ENCODE measurements at regions not wholly inside any gene's neighbourhood (a gene's known extent, or its start where the extent isn't known, plus 50 kb on each side); places are given as distances from the start of the nearest gene placed in this dataset.

DNA sequence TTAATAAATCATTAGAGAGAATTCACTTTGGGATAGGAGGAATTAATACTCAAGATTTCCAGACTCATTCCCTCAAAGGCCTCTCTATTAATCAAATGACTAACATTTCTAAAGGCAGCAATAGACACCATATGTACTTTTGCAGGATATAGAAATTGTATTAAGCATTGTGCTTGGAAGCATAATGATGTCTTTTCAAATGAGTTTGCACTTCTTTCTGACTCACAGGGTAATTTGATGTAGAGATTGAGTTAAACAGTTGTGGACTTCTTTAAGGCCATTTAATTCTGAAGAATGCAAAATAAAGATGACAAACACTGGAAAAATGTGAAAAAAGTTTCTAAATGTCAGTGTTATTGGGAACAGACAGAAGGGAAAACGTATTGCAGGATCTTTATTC lies 63.4 kb upstream of the CSRP2 start:
- no peak for TF ChIP-seq EZH2 (IDR thresholded peaks at IDR 0.05; ENCODE audit: low read length)
- TF ChIP-seq CTCF (optimal IDR thresholded peaks at IDR 0.05 in 1 of 3, IDR thresholded peaks at IDR 0.05 in 1 of 3, conservative IDR thresholded peaks at IDR 0.05 in 1 of 3; ENCODE audit: extremely low read depth in 1 of 3, insufficient read depth in 2 of 3, low read length in 3 of 3): no peak
- Histone ChIP-seq H3K4me2 (ENCODE audit: control insufficient read depth, extremely low read depth, insufficient read depth, low read depth, low read length) (no peak overlapping the region), H3K27ac (ENCODE audit: control insufficient read depth, insufficient read depth, low read length) (no peak overlapping the region), H3K79me2 (ENCODE audit: control insufficient read depth, insufficient read depth, low read length) (no peaks in the 10 kb centered on the region), H3K4me3 (ENCODE audit: control insufficient read depth in 2 of 3, extremely low read depth in 1 of 3, insufficient read depth in 2 of 3, low read depth in 1 of 3, low read length in 3 of 3) (no peak overlapping the region), H4K20me1 (ENCODE audit: control insufficient read depth, extremely low read depth, insufficient read depth, low read length) (no peaks in the 10 kb centered on the region), H3K27me3 (ENCODE audit: control insufficient read depth, extremely low read depth, insufficient read depth, low read length) (no peaks in the 10 kb centered on the region), H3K36me3 (ENCODE audit: control insufficient read depth in 2 of 2, extremely low read depth in 1 of 2, insufficient read depth in 2 of 2, low read length in 2 of 2) (no peaks in the 10 kb centered on the region), H2AFZ (ENCODE audit: control insufficient read depth, low read length) (no peak overlapping the region), H3K9me3 (ENCODE audit: control insufficient read depth, low read depth, low read length) (no peaks in the 10 kb centered on the region), H3K9me1 (ENCODE audit: control insufficient read depth, extremely low read depth, insufficient read depth, low read length) (no peaks in the 10 kb centered on the region), H3K9ac (ENCODE audit: control insufficient read depth, extremely low read depth, insufficient read depth, low read length) (no peak overlapping the region), H3K4me1 (ENCODE audit: control insufficient read depth, extremely low read depth, insufficient read depth, low read length) (peaks cover 15% of the 10 kb centered on the region)
- FAIRE-seq (peak; percentile 5), DNase-seq (ENCODE audit: low read depth, low spot score) (no peak)
- dilution Hi-C loops (cut with MboI; ENCODE audit: extremely low pct_ligation_motif_present, low sequenced_read_pairs): no loop called here

DNA sequence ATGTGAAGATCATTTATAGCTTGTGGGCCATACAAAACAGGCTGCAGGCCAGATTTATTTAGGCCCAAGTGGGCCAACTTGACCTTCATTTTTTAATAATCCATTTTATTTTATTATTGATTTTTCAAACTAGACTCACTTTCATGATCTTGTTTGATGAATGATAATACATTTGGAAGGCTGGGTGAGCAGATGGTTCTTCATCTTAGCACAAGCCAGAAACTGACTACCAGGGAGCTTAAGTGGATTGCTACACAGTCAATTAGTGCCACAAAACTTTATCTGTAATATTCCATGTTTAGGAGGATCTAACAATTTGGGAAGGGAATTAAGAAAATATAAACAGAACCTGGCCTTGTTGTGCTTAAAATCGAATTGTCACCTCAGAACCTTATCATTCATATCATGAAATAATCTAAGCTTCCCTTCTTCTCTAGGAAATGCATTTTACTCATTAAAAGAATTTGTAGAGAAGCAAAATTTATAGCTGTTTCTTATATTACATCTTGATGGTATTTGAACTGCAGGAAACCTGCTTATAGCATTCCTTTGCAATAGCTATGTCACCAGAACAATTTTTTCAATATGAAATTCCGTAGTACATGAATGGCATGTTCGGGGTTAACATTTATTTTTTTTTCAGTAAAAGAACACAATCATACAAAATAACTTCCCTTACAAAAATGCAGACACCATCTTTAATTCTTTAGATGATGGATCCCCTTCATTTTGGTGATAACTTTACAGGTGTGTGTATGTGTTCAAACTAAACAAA lies 62.0 kb upstream of the CSRP2 start:
- Histone ChIP-seq H3K9me3 (ENCODE audit: control insufficient read depth, low read depth, low read length) (no peaks in the 10 kb centered on the region), H3K9ac (ENCODE audit: control insufficient read depth, extremely low read depth, insufficient read depth, low read length) (no peak overlapping the region), H3K9me1 (ENCODE audit: control insufficient read depth, extremely low read depth, insufficient read depth, low read length) (no peaks in the 10 kb centered on the region), H3K4me1 (ENCODE audit: control insufficient read depth, extremely low read depth, insufficient read depth, low read length) (peaks cover 3% of the 10 kb centered on the region), H3K4me2 (ENCODE audit: control insufficient read depth, extremely low read depth, insufficient read depth, low read depth, low read length) (no peak overlapping the region), H3K4me3 (ENCODE audit: control insufficient read depth in 2 of 3, extremely low read depth in 1 of 3, insufficient read depth in 2 of 3, low read depth in 1 of 3, low read length in 3 of 3) (no peak overlapping the region), H3K27ac (ENCODE audit: control insufficient read depth, insufficient read depth, low read length) (no peak overlapping the region), H4K20me1 (ENCODE audit: control insufficient read depth, extremely low read depth, insufficient read depth, low read length) (no peaks in the 10 kb centered on the region), H3K27me3 (ENCODE audit: control insufficient read depth, extremely low read depth, insufficient read depth, low read length) (no peaks in the 10 kb centered on the region), H3K36me3 (ENCODE audit: control insufficient read depth in 2 of 2, extremely low read depth in 1 of 2, insufficient read depth in 2 of 2, low read length in 2 of 2) (no peaks in the 10 kb centered on the region), H3K79me2 (ENCODE audit: control insufficient read depth, insufficient read depth, low read length) (no peaks in the 10 kb centered on the region), H2AFZ (ENCODE audit: control insufficient read depth, low read length) (no peak overlapping the region)
- FAIRE-seq (no peak), DNase-seq (ENCODE audit: low read depth, low spot score) (no peak)
- dilution Hi-C loops (cut with MboI; ENCODE audit: extremely low pct_ligation_motif_present, low sequenced_read_pairs): no loop called here
- TF ChIP-seq CTCF (optimal IDR thresholded peaks at IDR 0.05 in 1 of 3, IDR thresholded peaks at IDR 0.05 in 1 of 3, conservative IDR thresholded peaks at IDR 0.05 in 1 of 3; ENCODE audit: extremely low read depth in 1 of 3, insufficient read depth in 2 of 3, low read length in 3 of 3): no peak
- TF ChIP-seq EZH2 (IDR thresholded peaks at IDR 0.05; ENCODE audit: low read length): no peak

Data from keratinocyte (primary cell).